GM19035 (cell line): ENCODE measurements at regions not wholly inside any gene's neighbourhood (a gene's known extent, or its start where the extent isn't known, plus 50 kb on each side); places are given as distances from the start of the nearest gene placed in this dataset.
"Not testable (repeated sequence)": the region's sequence is repeated elsewhere in the genome, so short reads cannot be mapped to it uniquely, and the experiment has no call there.

Experiments
- ATAC-seq: cut with Tn5 transposase; IDR thresholded peaks from one replicate; pipeline ENCODE4 v1.9.1; 2021; ENCODE audit not compliant: unreplicated experiment

- ATAC-seq = no peak
Observed at GRCh38 chr5:124870070-124870469, 123.6 kb upstream of the ZNF608 start.

- ATAC-seq = no peak
Observed at GRCh38 chr5:124871303-124871702, 124.9 kb upstream of the ZNF608 start.

GRCh38 chr5:124872086-124872485 lies 125.6 kb upstream of the ZNF608 start:
- no peak for ATAC-seq

GRCh38 chr5:124872615-124873014 lies 126.2 kb upstream of the ZNF608 start:
- ATAC-seq = no peak

GRCh38 chr5:124873188-124873587 lies 126.7 kb upstream of the ZNF608 start:
- ATAC-seq = no peak

GRCh38 chr5:124873713-124874112 lies 127.3 kb upstream of the ZNF608 start:
- ATAC-seq = no peak

- ATAC-seq = no peak
Observed at GRCh38 chr5:124876566-124876965, 130.1 kb upstream of the ZNF608 start.

GRCh38 chr5:124876983-124877382 lies 130.5 kb upstream of the ZNF608 start:
- no peak for ATAC-seq

- no peak for ATAC-seq
Observed at GRCh38 chr5:124877501-124878146, 131.2 kb upstream of the ZNF608 start.

- no peak for ATAC-seq
Observed at GRCh38 chr5:124878583-124879342, 132.3 kb upstream of the ZNF608 start.

GRCh38 chr5:124880903-124881697 lies 134.7 kb upstream of the ZNF608 start:
- ATAC-seq = no peak

- no peak for ATAC-seq
Observed at GRCh38 chr5:124883681-124884080, 137.2 kb upstream of the ZNF608 start.

- no peak for ATAC-seq
Observed at GRCh38 chr5:124884114-124884513, 137.7 kb upstream of the ZNF608 start.

- no peak for ATAC-seq
Observed at GRCh38 chr5:124885490-124885889, 139.1 kb upstream of the ZNF608 start.

- no peak for ATAC-seq
Observed at GRCh38 chr5:124887223-124887622, 140.8 kb upstream of the ZNF608 start.

- ATAC-seq = no peak
Observed at GRCh38 chr5:124888050-124888506, 141.6 kb upstream of the ZNF608 start.

GRCh38 chr5:124888622-124889485 lies 142.4 kb upstream of the ZNF608 start:
- ATAC-seq = no peak

- no peak for ATAC-seq
Observed at GRCh38 chr5:124889486-124889825, 143.0 kb upstream of the ZNF608 start.

GRCh38 chr5:124889850-124890249 lies 143.4 kb upstream of the ZNF608 start:
- ATAC-seq = no peak

GRCh38 chr5:124890442-124890841 lies 144.0 kb upstream of the ZNF608 start:
- not testable (repeated sequence) for ATAC-seq

GRCh38 chr5:124891179-124891578 lies 144.7 kb upstream of the ZNF608 start:
- ATAC-seq = no peak
